NB4 (cell line): ENCODE measurements at regions not wholly inside any gene's neighbourhood (a gene's known extent, or its start where the extent isn't known, plus 50 kb on each side); places are given as distances from the start of the nearest gene placed in this dataset.

Source experiments
- DNase-seq: peaks from one replicate; pipeline ENCODE4 v3.0.0; 2010; ENCODE audit warnings: low read depth
- H3K4me3 ChIP-seq: one replicate; pipeline ENCODE4 v1.5.1; 2011; ENCODE audit warnings: mild to moderate bottlenecking, low read depth, low read length, moderate library complexity
- CTCF ChIP-seq: IDR thresholded peaks from one replicate; pipeline ENCODE4 v1.5.1; 2012; ENCODE audit warnings: low read depth, low read length
- MAX ChIP-seq: IDR thresholded peaks from 2 replicates; pipeline ENCODE4 v1.6.1; 2011; ENCODE audit warnings: low read depth, low read length
- MYC ChIP-seq: IDR thresholded peaks from 2 replicates; pipeline ENCODE4 v1.6.1; 2011; ENCODE audit warnings: low read depth, low read length
- POLR2A ChIP-seq: IDR thresholded peaks from 2 replicates; pipeline ENCODE4 v1.6.1; 2011; ENCODE audit warnings: mild to moderate bottlenecking; ENCODE audit not compliant: insufficient read length; ENCODE audit errors: extremely low read depth

GRCh38 chr7:155964543-155964942, 152.3 kb upstream of the SHH start:
- H3K4me3 ChIP-seq = no peak overlapping the region
- TF ChIP-seq CTCF (no peak), MYC (no peak), MAX (no peak), POLR2A (no peak)
- no peak for DNase-seq

GRCh38 chr7:155963771-155964195, 151.5 kb upstream of the SHH start:
- H3K4me3 ChIP-seq = no peak overlapping the region
- TF ChIP-seq CTCF (no peak), MAX (peak; percentile 19; the same call in 1 of the 2 replicates)

GRCh38 chr7:155963356-155963755, 151.1 kb upstream of the SHH start:
- no peak for DNase-seq
- H3K4me3 ChIP-seq = no peak overlapping the region

More at GRCh38 chr7:155963771-155964195, 151.5 kb upstream of the SHH start:
- no peak for DNase-seq

GRCh38 chr7:155962968-155963300, 150.7 kb upstream of the SHH start:
- TF ChIP-seq POLR2A (no peak), MYC (no peak), CTCF (no peak), MAX (no peak)
- no peak for DNase-seq
- H3K4me3 ChIP-seq = no peak overlapping the region

More at GRCh38 chr7:155963356-155963755, 151.1 kb upstream of the SHH start:
- TF ChIP-seq CTCF (no peak), MAX (no peak), MYC (no peak), POLR2A (no peak)

- no peak overlapping the region for H3K4me3 ChIP-seq
- DNase-seq = peak; percentile 66
- TF ChIP-seq CTCF (no peak), MAX (0 out of 2 replicates have a peak, but pooled peaks have one; percentile 31), POLR2A (no peak), MYC (peak; percentile 71)
These were observed 150.1 kb upstream of the SHH start for GRCh38 chr7:155962191-155962967.
